Tibial artery (tissue), 4 donors: ENCODE measurements at regions not wholly inside any gene's neighbourhood (a gene's known extent, or its start where the extent isn't known, plus 50 kb on each side); places are given as distances from the start of the nearest gene placed in this dataset.

Experiments used
- DNase-seq, 2 donors: peaks; one replicate each; pipeline ENCODE4 v3.0.0-alpha.2; 2019
- H3K27ac ChIP-seq, 2 donors: fragments of 200-600 bp; sonication (generic) in 1 of 2; 1 replicate in 1 of 2; 2 replicates in 1 of 2; pipeline ENCODE4 v1.5.1; 2018 to 2019; ENCODE audit warnings: mild to moderate bottlenecking in 1 of 2
- H3K27me3 ChIP-seq, 2 donors: fragments of 200-600 bp; sonication (generic) in 1 of 2; one replicate each; pipeline versions ENCODE4 v1.5.1 to v1.6.0; 2016 to 2019
- H3K36me3 ChIP-seq, 3 donors: fragments of 200-600 bp; sonication (generic) in 2 of 3; one replicate each; pipeline ENCODE4 v1.5.1; 2016 to 2019; ENCODE audit warnings: mild to moderate bottlenecking in 2 of 3
- H3K4me1 ChIP-seq, 4 donors: fragments of 200-600 bp; sonication (generic) in 2 of 4; 1 replicate in 3 of 4; 2 replicates in 1 of 4; pipeline ENCODE4 v1.5.1; 2016 to 2019
- H3K4me3 ChIP-seq, 2 donors: fragments of 200-600 bp; sonication (generic) in 1 of 2; 1 replicate in 1 of 2; 2 replicates in 1 of 2; pipeline ENCODE4 v1.5.1; 2018 to 2019; ENCODE audit warnings: mild to moderate bottlenecking in 2 of 2
- H3K9me3 ChIP-seq, 3 donors: fragments of 200-600 bp; sonication (generic) in 1 of 3; one replicate each; pipeline ENCODE4 v1.5.1; 2016 to 2019
- CTCF ChIP-seq, 2 experiments: fragments of 200-600 bp in 1 of 2; fragments of 450-650 bp in 1 of 2; IDR thresholded peaks; one replicate each; pipeline ENCODE4 v1.5.1; 2017 to 2019; ENCODE audit warnings: antibody characterized with exemption in 2 of 2, mild to moderate bottlenecking in 1 of 2, moderate library complexity in 1 of 2
- intact Hi-C: fragments of 100-400 bp; cut with DNase I; formaldehyde crosslinking; loops from one replicate; pipeline ENCODE4 v1.15.0; 2023; ENCODE audit warnings: low total_unique reads

GRCh38 chrX:125101971-125102755 is 217.5 kb upstream of the TEX13C start:
- H3K36me3 ChIP-seq, result no peaks in the 10 kb centered on the region
- no peaks in the 10 kb centered on the region for H3K27me3 ChIP-seq
- no peak overlapping the region for H3K27ac ChIP-seq
- DNase-seq, result no peak
- no peaks in the 10 kb centered on the region for H3K4me1 ChIP-seq
- TF ChIP-seq CTCF (IDR thresholded peaks at IDR 0.05), result no peak
- no peak overlapping the region for H3K4me3 ChIP-seq
- no peaks in the 10 kb centered on the region for H3K9me3 ChIP-seq
- intact Hi-C loops, result no loop called here

- no peak for DNase-seq
- H3K27ac ChIP-seq, result no peak overlapping the region
- no peak overlapping the region for H3K4me3 ChIP-seq
- intact Hi-C loops, result no loop called here
- H3K27me3 ChIP-seq, result no peaks in the 10 kb centered on the region
- H3K9me3 ChIP-seq, result no peaks in the 10 kb centered on the region
- H3K4me1 ChIP-seq, result no peaks in the 10 kb centered on the region
- TF ChIP-seq CTCF (IDR thresholded peaks at IDR 0.05), result no peak
- H3K36me3 ChIP-seq, result no peaks in the 10 kb centered on the region
Measured at GRCh38 chrX:125103693-125104092, 216.0 kb upstream of the TEX13C start.

GRCh38 chrX:125108921-125109320 is 210.8 kb upstream of the TEX13C start:
- H3K27me3 ChIP-seq, result no peaks in the 10 kb centered on the region
- H3K4me3 ChIP-seq, result no peak overlapping the region
- DNase-seq, result no peak
- H3K27ac ChIP-seq, result no peak overlapping the region
- no peaks in the 10 kb centered on the region for H3K9me3 ChIP-seq
- no peaks in the 10 kb centered on the region for H3K4me1 ChIP-seq
- no peak for TF ChIP-seq CTCF (IDR thresholded peaks at IDR 0.05)
- intact Hi-C loops, result no loop called here
- H3K36me3 ChIP-seq, result no peaks in the 10 kb centered on the region

GRCh38 chrX:125131164-125131563 is 188.5 kb upstream of the TEX13C start:
- DNase-seq, result no peak
- TF ChIP-seq CTCF (IDR thresholded peaks at IDR 0.05), result no peak
- Histone ChIP-seq H3K4me1 (no peaks in the 10 kb centered on the region), H3K4me3 (no peak overlapping the region), H3K36me3 (no peaks in the 10 kb centered on the region), H3K9me3 (no peaks in the 10 kb centered on the region), H3K27me3 (no peaks in the 10 kb centered on the region), H3K27ac (no peak overlapping the region)
- intact Hi-C loops, result no loop called here

GRCh38 chrX:125132274-125132673 is 187.4 kb upstream of the TEX13C start:
- peak in 1 of 2 experiments; percentile 10 for TF ChIP-seq CTCF (IDR thresholded peaks at IDR 0.05)
- H3K36me3 ChIP-seq, result no peaks in the 10 kb centered on the region
- no peak overlapping the region for H3K27ac ChIP-seq
- no peak for DNase-seq
- H3K9me3 ChIP-seq, result no peaks in the 10 kb centered on the region
- intact Hi-C loops, result no loop called here
- no peaks in the 10 kb centered on the region for H3K27me3 ChIP-seq
- H3K4me3 ChIP-seq, result no peak overlapping the region
- no peaks in the 10 kb centered on the region for H3K4me1 ChIP-seq
